ENCODE measurements at regions not wholly inside any gene's neighbourhood (a gene's known extent, or its start where the extent isn't known, plus 50 kb on each side); places are given as distances from the start of the nearest gene placed in this dataset.

DNA sequence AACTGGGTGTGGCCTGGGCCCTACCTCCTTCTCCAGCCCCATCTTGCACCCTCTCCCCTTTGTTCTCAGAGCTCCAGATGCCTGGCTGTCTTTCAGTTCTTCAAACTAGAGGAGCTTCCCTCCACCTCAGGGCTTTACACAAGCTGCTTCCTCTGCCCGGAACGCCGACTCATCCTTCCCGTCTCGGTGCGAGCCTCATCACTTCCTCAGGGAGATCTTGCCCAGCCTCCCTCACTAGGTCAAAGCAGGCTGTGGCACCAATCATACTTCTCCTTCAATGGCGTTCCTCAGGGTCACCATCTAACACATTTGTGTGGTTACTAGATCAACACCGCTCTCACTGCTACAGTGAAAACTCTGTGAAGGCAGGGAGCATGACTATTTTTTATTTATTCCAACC lies 56.2 kb upstream of the ZSWIM6 start:
- Histone ChIP-seq H4K20me1 (no peaks in the 10 kb centered on the region), H3K4me2 (peak overlapping the region; percentile 62), H3K27me3 (no peaks in the 10 kb centered on the region), H3K4me1 (peaks cover 40% of the 10 kb centered on the region), H3K9me3 (no peaks in the 10 kb centered on the region), H3K27ac (peak overlapping the region; percentile 61), H3K4me3 (no peak overlapping the region), H3K9ac (peak overlapping the region; percentile 3; the same call in 1 of the 2 replicates), H3K36me3 (no peaks in the 10 kb centered on the region)
- no peak for TF ChIP-seq Cebpa-rat (IDR thresholded peaks at IDR 0.05)

DNA sequence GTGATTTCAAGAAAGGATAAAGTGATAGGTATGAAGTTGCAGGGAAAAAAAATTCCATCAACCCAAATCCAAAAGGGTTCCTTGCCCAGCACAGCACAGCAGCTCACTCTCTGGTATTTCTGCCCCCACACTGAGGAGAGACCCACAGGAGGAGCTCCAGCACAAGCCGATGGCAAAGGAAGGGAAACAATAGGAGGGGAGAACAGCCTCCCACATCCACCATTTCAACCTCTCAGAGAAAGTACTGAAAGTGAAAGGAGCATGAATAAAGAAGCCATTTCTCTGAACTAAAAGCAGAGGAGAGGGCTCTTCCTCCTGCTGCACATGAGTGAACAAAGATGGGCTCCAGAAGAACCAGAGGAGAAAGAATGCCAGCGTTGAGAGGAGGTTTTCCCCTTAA lies 54.9 kb upstream of the ZSWIM6 start:
- H3K9ac ChIP-seq: no peak overlapping the region
- no peaks in the 10 kb centered on the region for H3K36me3 ChIP-seq
- peaks cover 44% of the 10 kb centered on the region for H3K4me1 ChIP-seq
- H3K4me2 ChIP-seq: peak overlapping the region; percentile 62
- H4K20me1 ChIP-seq: no peaks in the 10 kb centered on the region
- no peaks in the 10 kb centered on the region for H3K27me3 ChIP-seq
- TF ChIP-seq Cebpa-rat (IDR thresholded peaks at IDR 0.05): no peak
- no peaks in the 10 kb centered on the region for H3K9me3 ChIP-seq
- H3K27ac ChIP-seq: peak overlapping the region; percentile 58
- no peak overlapping the region for H3K4me3 ChIP-seq

DNA sequence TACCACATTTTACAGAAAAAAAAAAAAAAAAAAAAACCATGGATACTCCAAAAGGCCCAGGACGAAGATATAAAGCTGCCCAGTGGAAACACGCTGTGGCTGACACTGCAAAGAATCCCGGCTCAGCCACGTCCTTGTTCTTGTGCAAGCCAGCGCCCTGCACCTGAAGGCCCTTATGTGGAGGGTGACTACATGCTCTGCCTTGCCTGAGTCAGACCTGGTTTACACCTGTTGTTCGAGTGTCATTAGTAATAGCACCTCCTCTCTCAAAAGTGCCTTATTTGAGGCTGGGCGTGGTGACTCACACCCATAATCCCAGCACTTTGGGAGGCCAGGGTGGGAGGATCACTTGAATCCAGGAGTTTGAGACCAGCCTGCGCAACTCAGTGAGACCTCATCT lies 54.3 kb upstream of the ZSWIM6 start:
- peak overlapping the region; percentile 58; the same call in 1 of the 2 replicates for H3K27ac ChIP-seq
- TF ChIP-seq Cebpa-rat (IDR thresholded peaks at IDR 0.05): no peak
- no peak overlapping the region for H3K9ac ChIP-seq
- H4K20me1 ChIP-seq: no peaks in the 10 kb centered on the region
- H3K9me3 ChIP-seq: no peaks in the 10 kb centered on the region
- no peaks in the 10 kb centered on the region for H3K27me3 ChIP-seq
- H3K36me3 ChIP-seq: no peaks in the 10 kb centered on the region
- H3K4me1 ChIP-seq: peaks cover 44% of the 10 kb centered on the region
- H3K4me2 ChIP-seq: peak overlapping the region; percentile 62
- H3K4me3 ChIP-seq: no peak overlapping the region

DNA sequence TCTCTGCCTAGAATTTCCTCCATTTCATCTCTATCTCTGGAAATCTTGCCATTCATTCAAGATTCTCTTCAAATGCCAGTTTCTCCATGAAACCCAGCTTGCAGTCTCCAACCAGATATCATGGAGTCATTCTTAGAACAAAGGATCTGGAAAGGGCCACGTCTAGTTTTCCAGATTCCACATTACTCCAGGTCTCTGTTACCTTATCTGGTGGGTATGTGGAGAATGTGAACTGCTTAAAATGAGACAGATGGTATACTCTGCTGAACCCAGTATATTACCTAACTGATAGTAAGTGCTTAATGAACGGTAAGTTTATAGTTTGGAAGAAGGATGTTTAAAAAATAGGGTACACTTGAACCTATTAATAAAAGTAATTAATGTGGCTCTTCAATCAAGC lies 52.3 kb upstream of the ZSWIM6 start:
- Histone ChIP-seq H3K36me3 (no peaks in the 10 kb centered on the region), H3K4me2 (peak overlapping the region; percentile 41; the same call in 1 of the 2 replicates), H3K27me3 (no peaks in the 10 kb centered on the region), H3K4me3 (no peak overlapping the region), H3K4me1 (peaks cover 44% of the 10 kb centered on the region), H3K9ac (no peak overlapping the region), H4K20me1 (no peaks in the 10 kb centered on the region), H3K27ac (no peak overlapping the region), H3K9me3 (no peaks in the 10 kb centered on the region)
- TF ChIP-seq Cebpa-rat (IDR thresholded peaks at IDR 0.05): no peak

DNA sequence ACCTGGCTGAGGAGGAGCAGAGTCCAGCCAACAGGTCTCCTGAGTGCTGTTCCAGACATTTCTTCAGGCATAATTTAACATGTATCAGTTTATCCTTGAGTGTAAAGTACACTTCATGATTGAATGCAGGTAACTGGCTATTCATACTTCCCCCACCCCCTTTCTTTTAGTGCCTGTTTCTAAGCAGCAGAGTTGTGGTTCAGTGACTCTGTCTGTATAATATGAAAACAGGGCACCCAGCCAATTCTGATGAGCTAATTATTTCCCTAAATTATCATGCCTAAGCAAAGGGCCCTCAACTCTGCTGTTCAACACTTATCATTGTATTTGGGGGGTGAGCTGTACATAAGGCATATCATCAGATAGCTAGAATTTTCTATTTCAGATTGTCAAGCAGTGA lies 51.9 kb upstream of the ZSWIM6 start:
- TF ChIP-seq Cebpa-rat (IDR thresholded peaks at IDR 0.05): no peak
- Histone ChIP-seq H3K27ac (no peak overlapping the region), H3K4me2 (peak overlapping the region; percentile 41), H3K36me3 (no peaks in the 10 kb centered on the region), H3K9me3 (no peaks in the 10 kb centered on the region), H4K20me1 (no peaks in the 10 kb centered on the region), H3K9ac (no peak overlapping the region), H3K27me3 (no peaks in the 10 kb centered on the region), H3K4me3 (no peak overlapping the region), H3K4me1 (peaks cover 41% of the 10 kb centered on the region)

DNA sequence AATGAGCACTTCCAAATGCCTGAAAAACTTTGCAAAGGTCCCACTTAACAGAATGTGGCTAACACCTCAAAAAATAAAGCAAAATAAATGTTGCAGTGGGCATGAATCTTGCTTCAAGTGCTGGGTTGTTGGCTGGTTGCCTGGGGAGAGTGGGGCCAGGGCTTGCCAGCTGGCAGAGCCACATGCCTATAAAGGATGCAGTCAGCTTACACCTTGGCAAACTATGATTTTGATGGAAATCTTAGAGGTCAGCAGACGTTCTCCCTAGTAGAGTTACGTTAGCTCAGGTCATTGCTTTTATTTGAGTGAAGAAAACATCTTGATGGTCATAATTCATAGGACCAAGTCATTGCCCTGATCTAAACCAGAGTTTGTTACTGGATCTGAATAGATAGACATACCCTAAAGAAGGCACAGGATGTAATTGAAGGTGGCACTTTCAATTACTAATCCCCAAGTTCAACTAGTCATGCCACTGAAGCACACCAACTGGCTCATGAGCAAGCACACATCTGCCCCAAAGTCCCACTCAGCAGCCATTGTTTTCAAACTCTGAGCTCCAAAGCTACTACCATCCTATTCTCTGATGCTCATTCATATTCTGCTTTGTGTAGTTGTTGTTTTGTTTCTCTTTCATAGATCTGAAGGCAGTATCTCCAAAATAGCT lies 51.2 kb upstream of the ZSWIM6 start:
- Histone ChIP-seq H3K4me3 (no peak overlapping the region), H3K4me2 (peak overlapping the region; percentile 41; the same call in 1 of the 2 replicates), H3K9me3 (no peaks in the 10 kb centered on the region), H3K36me3 (no peaks in the 10 kb centered on the region), H3K9ac (no peak overlapping the region), H3K27me3 (no peaks in the 10 kb centered on the region), H3K27ac (no peak overlapping the region), H3K4me1 (peaks cover 34% of the 10 kb centered on the region), H4K20me1 (no peaks in the 10 kb centered on the region)
- TF ChIP-seq Cebpa-rat (IDR thresholded peaks at IDR 0.05): no peak

DNA sequence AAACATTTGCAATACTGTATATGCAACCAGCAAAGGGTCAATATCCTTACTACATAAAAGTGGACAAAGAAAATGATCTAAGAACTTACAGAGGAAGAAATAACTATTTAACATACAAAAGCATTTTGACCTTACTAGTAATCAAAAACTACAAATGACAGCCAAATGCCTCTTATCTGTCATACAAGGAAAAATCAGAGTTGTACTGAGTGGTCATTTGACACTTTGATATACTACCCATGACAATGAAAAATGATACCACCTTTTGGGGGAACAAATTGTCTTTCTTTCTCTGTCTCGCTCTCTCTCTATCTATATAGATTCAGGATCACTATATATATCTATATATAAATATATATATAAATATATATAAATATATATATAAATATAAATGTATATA lies 50.4 kb upstream of the ZSWIM6 start:
- peaks cover 27% of the 10 kb centered on the region for H3K4me1 ChIP-seq
- no peaks in the 10 kb centered on the region for H3K36me3 ChIP-seq
- no peak overlapping the region for H3K9ac ChIP-seq
- TF ChIP-seq Cebpa-rat (IDR thresholded peaks at IDR 0.05): no peak
- no peak overlapping the region for H3K4me2 ChIP-seq
- H3K27ac ChIP-seq: no peak overlapping the region
- H3K4me3 ChIP-seq: no peak overlapping the region
- H3K9me3 ChIP-seq: no peaks in the 10 kb centered on the region
- H3K27me3 ChIP-seq: no peaks in the 10 kb centered on the region
- no peaks in the 10 kb centered on the region for H4K20me1 ChIP-seq
